ENCODE measurements at regions not wholly inside any gene's neighbourhood (a gene's known extent, or its start where the extent isn't known, plus 50 kb on each side); places are given as distances from the start of the nearest gene placed in this dataset.

GRCh38 chr4:112058433-112058832, 86.8 kb upstream of the FAM241A start:
- TF ChIP-seq CTCF (conservative IDR thresholded peaks at IDR 0.05 in 1 of 2, IDR thresholded peaks at IDR 0.05 in 1 of 2; ENCODE audit: extremely low read depth in 1 of 2, insufficient read depth in 1 of 2, low read depth in 1 of 2, low read length in 2 of 2) (no peak), EZH2 (IDR thresholded peaks at IDR 0.05; ENCODE audit: borderline replicate concordance, low read length) (no peak)

All from mammary epithelial cell (primary cell).